ENCODE measurements at regions not wholly inside any gene's neighbourhood (a gene's known extent, or its start where the extent isn't known, plus 50 kb on each side); places are given as distances from the start of the nearest gene placed in this dataset.
A peak's percentile ranks its signal among the peaks of the same experiment; 100 is the strongest.

- DNase-seq, result no peak
Observed at GRCh38 chr2:225340923-225341322, 58.6 kb upstream of the NYAP2 start.

DNA sequence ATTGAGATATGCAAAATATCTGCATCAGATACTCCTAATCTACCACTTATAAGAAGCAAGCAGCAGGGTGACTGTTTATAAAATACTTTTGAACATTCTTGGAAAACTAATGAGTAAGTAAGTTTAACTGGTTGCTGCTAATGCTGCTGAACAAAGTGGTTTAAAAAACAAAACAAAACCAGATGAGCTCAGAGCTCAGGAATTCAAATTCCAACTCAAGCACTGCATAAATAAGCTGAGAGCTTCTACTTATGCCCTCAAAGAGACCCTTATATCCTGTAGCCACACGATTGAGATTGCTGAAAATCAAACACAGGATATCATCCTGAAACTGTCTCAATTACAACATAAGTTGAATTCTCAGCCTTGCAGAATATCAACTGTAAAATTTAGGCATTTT is 62.3 kb upstream of the NYAP2 start:
- no peak for DNase-seq

DNA sequence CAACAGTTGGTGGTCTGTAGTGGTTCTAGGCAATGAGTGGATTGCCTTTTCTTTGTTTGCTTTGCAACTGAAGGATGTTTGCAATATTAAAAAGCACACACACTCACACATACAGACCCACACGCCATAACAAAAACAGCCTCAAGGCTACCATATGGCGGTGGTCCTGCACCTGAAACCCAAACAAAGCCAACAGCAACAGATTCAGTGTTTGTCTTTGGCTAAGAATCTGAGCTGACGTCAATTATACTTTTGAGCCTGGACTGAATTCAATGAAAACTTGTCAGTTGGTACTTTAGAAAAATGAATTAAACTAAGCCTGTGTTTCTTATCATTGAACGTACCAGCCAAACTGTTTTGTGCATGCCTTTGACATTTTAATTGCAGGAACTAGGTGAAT is 65.0 kb upstream of the NYAP2 start:
- no peak for DNase-seq

- DNase-seq, result peak; percentile 70
Observed at GRCh38 chr2:225328192-225328591, 71.3 kb upstream of the NYAP2 start.

DNA sequence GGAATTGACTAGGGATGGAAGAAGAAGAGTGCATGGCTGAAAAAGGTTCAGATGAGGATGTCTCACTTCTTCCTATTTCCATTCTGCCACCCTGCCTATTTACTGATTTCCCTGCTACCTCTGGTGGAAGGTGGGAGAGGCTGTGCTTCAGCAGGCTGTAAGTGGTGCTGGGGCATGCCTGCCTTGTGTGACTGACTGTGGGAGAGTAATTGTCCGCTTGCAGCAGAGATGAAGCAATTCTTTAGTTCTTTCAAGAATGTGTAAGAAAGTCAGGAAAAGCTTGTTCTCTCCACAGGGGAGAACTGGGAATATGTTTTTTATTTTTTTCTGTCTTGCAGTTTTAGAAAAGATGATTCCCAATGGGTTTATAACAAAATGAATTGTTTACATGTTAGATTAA is 72.5 kb upstream of the NYAP2 start:
- DNase-seq, result peak; percentile 76

GRCh38 chr2:225319872-225320271 is 79.6 kb upstream of the NYAP2 start:
- no peak for DNase-seq

- no peak for DNase-seq
Observed at GRCh38 chr2:225318440-225318839, 81.1 kb upstream of the NYAP2 start.

GRCh38 chr2:225317186-225317585 is 82.3 kb upstream of the NYAP2 start:
- DNase-seq, result no peak

DNA sequence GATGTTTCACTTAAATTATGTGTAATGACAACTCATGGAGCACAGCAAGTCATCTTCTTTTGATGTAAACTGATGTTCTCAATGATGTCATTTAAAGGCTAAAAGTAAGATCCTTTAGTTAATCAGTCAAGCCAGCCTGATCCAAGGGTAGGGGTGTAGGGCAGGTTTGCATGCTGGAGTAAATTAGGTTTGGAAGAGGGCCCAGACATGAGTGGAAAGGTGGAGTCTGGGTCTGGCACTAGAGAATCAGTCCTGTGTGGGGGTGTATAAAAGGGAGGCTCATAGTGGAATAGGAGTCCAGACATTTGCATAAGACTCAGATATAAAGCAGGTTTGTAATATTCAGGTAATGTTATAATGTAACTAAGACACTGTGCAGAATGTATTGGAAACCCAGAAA is 88.8 kb upstream of the NYAP2 start:
- DNase-seq, result no peak

GRCh38 chr2:225309516-225309915 is 90.0 kb upstream of the NYAP2 start:
- no peak for DNase-seq

DNA sequence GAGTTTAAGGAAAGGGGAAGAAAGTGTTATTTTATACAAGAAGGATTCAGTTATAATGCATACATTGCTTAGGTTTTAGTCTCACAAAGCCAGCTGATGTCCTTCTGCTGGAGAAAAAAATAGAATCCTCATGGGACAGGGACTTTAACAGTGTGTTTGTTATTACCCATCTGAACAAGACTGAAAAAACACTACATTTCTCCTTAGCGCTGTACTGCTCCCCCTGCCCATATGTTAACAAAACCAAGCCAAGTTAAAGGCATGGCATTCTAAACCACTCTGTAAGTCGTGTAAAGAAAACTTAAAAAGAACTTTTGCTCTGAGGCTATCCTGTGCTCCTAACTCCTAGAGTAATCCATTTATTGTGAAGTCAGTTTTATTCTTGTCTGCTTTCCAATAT is 102.6 kb upstream of the NYAP2 start:
- no peak for DNase-seq

GRCh38 chr2:225295102-225295501 is 104.4 kb upstream of the NYAP2 start:
- DNase-seq, result no peak

- DNase-seq, result no peak
Observed at GRCh38 chr2:225293638-225294037, 105.9 kb upstream of the NYAP2 start.

GRCh38 chr2:225290757-225291400 is 108.6 kb upstream of the NYAP2 start:
- no peak for DNase-seq

DNA sequence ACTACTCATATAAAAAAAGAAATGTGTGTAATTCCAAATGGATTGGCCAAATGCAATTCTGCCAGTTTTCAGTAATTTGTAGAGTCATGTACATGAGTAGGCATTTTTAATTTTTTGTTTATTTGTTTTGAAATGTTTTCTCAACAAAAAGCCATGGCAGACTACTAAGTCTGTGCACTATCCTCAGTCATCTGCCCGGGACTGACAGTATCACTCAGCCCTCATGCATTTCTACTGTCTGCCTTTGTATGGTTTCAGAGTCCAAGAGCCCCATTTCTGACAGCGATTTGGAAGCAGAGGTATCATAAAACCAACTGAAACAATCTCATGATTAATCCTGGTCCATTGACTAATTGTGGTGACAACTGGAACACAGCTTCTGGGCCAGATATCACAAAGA is 109.9 kb upstream of the NYAP2 start:
- peak; percentile 52 for DNase-seq

DNA sequence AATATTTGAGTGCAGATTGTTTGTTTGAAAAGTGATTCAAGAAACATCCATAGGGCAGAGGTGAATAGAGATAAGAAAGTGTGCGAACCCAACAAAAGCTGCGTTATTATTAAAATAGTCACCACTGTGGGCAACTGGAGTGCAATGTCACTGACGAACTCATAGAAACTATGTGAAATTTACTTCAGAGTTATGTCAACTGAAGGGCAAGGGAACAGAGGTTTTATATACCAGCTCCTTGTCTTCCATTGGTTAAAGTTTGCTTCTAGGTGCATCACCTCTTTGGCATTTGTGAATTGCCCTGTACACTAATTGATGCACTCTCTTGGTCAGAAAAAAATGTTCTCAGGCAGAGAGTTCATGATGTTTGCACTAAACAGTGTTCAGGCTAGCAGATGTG is 110.5 kb upstream of the NYAP2 start:
- DNase-seq, result peak; percentile 69

DNA sequence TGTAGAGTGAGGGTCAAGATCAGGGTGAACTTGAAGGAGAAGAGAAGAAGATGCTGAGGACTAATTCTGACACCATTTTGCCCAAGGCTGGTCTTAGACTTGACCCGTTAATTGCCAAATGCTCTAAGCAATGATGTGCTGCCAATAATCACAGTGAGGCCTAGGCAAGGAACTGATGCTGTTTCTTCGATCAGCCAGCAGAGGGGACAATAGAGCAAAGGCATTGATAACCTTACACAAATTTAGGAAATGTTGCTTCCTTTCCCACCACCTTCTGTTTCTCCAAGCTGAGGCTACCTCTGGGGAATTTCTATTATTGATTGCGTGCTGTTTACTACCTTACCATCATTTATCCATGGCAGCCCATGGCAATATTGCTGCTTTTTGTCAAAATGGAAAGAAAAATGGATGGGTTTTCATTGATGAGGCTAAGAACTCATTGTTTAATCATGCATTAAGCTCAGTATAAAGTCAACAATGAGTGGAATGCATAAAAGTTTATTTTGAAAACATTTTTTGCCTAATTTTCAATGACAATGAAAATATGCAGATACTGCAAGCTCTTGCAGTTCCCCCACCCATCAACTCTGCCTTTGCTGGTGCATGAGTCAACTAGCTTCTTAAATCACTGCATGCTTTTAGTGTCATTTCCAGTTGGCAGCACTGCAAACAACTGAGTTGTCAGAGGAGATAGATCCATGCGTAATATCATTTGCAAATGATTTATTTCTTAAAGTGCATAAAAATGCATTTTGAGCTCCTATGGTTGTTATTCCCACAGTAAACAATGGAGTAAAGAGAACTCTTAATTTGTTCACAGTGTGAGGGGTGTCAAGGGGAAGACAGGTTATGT is 116.4 kb upstream of the NYAP2 start:
- DNase-seq, result no peak

GRCh38 chr2:225276207-225276606 is 123.3 kb upstream of the NYAP2 start:
- DNase-seq, result no peak

DNA sequence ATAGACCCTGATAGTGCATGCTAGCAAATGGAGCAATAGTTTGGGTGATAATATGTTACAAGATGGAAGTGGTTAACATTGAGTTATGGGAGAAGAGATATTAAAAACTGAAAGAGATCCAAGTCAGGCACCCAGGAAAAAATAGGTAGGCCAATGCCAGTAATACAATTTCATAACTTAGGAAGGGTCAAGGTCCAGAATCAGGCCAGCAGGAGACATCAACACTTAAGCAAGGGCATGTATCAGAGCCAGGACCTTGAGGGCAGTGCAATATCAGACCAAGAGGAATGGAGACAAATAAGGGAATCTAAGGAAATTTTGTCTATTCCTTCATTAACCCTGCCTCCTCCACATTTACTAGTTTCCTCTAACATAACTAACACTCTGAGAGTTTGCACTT is 124.1 kb upstream of the NYAP2 start:
- DNase-seq, result no peak

- DNase-seq, result no peak
Observed at GRCh38 chr2:225274751-225275150, 124.8 kb upstream of the NYAP2 start.

DNA sequence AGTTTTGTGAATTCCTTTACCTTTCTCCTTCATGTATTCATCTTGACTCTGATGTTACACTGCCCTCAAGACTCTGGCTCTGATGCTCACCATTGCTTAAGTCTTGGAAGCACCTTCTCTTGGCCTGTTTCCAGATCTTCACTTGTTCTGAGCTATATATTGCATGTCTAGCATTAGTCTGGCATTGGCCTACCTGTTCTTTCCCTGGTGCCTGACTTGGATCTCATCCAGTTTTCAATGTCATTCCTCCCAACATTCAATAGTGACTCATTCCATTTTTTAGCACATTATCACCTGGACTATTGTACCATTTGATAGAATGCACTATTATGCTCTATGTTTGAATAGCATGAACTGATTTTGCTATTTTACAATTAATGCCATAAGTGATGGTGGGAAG is 127.3 kb upstream of the NYAP2 start:
- no peak for DNase-seq

DNA sequence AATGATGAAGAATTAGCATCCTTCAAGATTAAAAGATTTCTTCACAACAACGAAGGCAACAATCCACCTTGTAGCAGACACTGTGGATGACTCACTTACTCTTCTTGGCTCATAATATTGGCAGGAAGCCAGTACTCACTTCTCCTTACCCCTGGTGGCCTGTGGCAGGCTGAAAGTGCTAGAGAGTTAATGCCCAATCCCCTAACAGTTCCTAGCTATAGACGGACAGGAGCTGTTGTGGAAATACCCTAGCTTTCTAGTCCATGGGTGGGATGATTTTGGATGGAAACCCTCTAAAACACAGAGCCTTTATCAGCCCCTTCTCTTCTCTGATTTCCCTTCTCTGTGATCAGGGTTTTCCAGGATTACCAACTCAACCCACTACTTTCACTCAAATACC is 128.6 kb upstream of the NYAP2 start:
- DNase-seq, result peak; percentile 67

- no peak for DNase-seq
Observed at GRCh38 chr2:225270053-225270452, 129.5 kb upstream of the NYAP2 start.

- DNase-seq, result no peak
Observed at GRCh38 chr2:225254363-225254762, 145.1 kb upstream of the NYAP2 start.

GRCh38 chr2:225244933-225245332 is 154.6 kb upstream of the NYAP2 start:
- no peak for DNase-seq

Data from islet precursor cell (in vitro differentiated cells).